Activated CD4-positive, alpha-beta T cell treated with anti-CD3 and anti-CD28 coated beads, Interleukin-2, amount 50 U/mL, for 48 hours (primary cell): ENCODE measurements at regions not wholly inside any gene's neighbourhood (a gene's known extent, or its start where the extent isn't known, plus 50 kb on each side); places are given as distances from the start of the nearest gene placed in this dataset.
"Not testable (repeated sequence)": the region's sequence is repeated elsewhere in the genome, so short reads cannot be mapped to it uniquely, and the experiment has no call there.

Experiments
- DNase-seq, 2 experiments: peaks; one replicate each; pipeline ENCODE4 v3.0.0-alpha.2; 2020

DNA sequence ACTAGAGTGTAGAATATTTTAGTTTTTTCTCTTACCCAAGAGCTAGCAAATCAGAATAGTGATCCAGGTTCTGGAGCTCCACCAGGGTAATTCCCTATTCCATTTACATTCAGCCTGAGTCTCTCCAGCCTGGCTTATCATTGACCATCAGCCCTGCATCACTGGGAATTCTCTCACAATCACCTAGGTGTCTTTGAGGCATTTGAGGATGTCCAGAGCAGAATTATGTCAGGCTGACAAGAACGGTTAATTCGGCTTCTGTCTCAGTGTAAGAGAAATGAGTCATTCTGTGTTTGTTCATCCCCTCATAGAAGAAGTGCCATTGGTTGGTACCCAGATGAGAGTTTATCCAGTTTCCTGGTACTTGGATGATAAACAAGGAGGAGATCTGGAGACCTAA lies 180.5 kb downstream of the ZNF737 start:
- DNase-seq = no peak

- DNase-seq = no peak
Measured at GRCh38 chr19:20371911-20372310, 193.7 kb downstream of the ZNF737 start.

GRCh38 chr19:20371304-20371703 lies 194.3 kb downstream of the ZNF737 start:
- DNase-seq = not testable (repeated sequence)

DNA sequence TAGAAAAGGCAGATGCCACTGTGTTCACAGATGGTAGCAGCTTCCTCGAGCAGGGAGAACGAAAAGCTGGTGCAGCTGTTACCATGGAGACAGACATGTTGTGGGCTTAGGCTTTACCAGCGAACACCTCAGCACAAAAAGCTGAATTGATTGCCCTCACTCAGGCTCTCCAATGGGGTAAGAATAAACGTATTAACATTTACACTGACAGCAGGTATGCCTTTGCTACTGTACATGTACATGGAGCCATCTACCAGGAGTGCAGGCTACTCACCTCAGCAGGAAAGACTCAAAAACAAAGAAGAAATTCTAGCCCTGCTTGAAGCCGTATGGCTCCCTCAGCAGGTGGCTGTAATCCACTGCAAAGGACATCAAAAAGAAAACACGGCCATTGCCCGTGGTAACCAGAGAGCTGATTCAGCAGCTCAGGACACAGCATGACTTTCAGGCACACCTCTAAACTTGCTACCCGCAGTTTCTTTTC lies 197.7 kb downstream of the ZNF737 start:
- no peak for DNase-seq

- no peak for DNase-seq
Measured at GRCh38 chr19:20365146-20365545, 198.1 kb downstream of the ZNF486 start.

- no peak for DNase-seq
Measured at GRCh38 chr19:20359933-20360720, 193.1 kb downstream of the ZNF486 start.

- not testable (repeated sequence) for DNase-seq
Measured at GRCh38 chr19:20358841-20359465, 191.9 kb downstream of the ZNF486 start.

GRCh38 chr19:20357921-20358320 lies 190.9 kb downstream of the ZNF486 start:
- no peak for DNase-seq

- DNase-seq = no peak
Measured at GRCh38 chr19:20351244-20351643, 184.2 kb downstream of the ZNF486 start.

GRCh38 chr19:20349206-20349605 lies 182.2 kb downstream of the ZNF486 start:
- no peak for DNase-seq

DNA sequence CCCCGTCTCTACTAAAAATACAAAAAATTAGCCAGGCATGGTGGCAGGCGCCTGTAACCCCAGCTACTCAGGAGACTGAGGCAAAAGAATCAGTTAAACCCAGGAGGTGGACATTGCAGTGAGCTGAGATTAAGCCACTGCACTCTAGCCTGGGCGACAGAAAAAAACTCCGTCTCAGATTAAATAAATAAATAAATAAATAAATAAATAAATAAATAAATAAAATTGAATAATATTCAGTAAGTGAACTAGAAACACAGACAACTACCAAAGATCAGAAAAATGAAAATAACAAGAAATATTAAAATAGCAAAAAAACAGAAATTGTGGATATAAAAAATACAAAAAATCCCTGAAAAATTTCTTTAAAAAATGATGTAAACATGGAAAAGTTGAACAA lies 172.4 kb downstream of the ZNF486 start:
- DNase-seq = no peak

DNA sequence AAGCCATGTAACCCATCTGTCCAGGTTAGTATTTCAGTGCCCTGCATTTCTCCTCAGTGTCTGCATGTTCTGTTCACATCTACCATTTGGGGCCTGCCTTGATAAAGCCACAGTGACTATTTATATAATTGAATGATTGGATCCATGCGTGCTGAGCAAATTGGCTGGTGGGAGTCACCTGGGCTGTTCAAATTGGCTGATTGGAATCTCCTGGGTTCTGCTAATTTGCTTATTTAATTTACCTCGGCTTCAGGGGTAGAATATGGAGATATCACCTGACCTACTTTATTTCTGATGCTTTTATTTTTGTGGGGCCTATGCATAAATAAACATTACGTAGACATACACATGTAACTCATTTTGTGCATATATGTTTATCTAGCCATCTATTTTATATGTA lies 167.7 kb downstream of the ZNF486 start:
- no peak for DNase-seq

DNA sequence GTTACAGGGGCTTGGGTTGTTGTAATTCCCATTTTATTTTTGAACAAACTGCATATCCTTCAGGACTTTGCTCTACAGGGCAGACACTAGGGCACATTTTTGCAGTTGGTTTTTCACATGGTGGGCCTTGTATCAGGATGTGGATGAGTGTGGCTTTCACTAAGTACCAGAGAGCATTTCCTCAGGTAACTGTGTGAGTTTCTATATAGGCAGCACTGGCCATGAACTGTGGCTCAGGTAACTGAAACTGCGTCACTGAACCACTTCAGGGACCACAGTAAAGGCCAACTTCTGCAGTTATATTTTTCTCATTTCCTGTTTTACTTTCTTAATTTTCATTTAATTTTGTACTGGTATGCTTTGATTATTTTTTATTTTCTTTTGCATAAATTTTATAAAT lies 166.5 kb downstream of the ZNF486 start:
- DNase-seq = no peak

DNA sequence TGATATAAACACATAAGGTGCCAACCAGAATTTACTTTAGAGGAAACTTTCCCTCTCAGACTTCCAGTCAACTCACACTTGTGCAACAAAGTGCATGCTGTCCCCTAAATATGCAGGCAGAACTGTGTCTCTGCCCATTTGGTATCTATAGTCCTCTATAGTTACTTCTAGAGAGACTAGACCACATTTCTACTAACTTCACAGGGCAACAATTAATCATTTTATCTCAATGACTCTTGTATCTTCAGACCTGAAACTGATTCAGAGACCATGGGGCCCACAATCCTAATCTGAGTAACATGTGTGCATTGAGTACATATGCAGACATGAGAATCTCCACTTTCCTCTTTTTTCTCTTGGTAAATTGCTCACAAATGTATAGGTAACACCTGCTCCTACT lies 158.1 kb downstream of the ZNF486 start:
- DNase-seq = peak in 1 of 2 experiments; percentile 5

DNA sequence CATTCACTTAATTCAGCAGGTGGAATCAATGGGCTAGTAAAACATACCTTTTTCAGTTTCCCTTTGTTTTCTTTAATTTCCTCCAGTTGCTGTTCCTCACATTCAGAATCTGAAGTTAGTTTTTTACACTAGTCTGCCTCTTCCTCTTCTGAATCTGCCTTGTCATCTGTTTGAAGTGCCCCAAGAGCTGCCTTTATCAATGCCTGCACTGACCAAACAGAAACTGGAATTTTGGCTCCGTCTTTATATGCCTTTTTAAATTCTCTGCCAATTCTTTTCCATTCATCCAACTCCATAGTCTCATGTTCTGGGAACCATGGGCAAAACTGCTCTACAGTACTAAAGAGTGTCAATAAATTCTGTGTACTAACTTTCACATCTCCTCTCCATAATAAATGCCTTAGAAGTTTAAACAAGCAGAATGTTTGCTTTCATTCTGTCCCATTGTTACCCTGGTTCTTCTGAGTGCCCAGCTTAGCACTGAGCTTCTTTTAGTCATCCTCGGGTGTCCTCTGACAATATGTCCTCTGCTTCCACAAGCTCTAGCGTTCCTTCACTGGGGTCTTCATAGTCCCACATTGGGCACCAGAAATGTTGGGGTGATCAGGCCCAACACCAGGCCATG lies 154.2 kb downstream of the ZNF486 start:
- DNase-seq = no peak

DNA sequence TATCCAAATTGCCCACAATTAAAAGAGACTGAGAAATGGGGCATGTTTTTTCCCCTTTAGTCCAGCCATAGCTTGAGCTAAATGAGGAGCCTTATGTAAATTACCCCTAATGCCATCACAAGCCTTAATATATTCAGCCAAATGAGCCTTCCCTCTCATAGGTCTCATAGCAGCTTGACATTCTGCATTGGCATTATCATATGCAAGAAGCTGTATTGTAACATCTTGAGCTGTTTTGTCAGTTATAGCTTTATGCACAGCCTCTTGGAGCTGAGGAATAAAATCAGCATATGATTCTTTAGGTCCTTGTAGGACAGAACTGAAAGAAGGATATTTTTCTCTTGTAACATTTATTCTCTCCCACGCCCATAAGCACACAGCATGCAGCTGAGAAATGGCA lies 153.2 kb downstream of the ZNF486 start:
- no peak for DNase-seq

- DNase-seq = no peak
Measured at GRCh38 chr19:20318616-20319015, 151.6 kb downstream of the ZNF486 start.

DNA sequence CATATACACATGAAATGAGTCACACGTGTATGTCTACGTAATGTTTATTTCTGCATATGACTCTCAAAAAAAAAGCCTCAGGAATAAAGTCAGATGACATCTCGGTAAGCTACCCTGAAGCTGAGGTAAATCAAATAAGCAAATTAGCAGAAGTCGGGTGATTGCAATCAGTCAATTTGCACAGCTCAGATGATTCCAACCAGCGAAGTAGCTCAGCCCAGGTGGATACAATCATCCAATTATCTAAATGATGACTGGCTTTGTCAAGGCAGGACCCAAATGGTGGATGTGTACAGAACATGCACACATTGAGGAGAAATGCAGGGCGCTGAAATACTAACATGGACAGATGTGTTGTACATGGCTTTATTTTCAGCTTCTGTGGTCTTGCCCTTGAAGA lies 148.5 kb downstream of the ZNF486 start:
- DNase-seq = no peak

DNA sequence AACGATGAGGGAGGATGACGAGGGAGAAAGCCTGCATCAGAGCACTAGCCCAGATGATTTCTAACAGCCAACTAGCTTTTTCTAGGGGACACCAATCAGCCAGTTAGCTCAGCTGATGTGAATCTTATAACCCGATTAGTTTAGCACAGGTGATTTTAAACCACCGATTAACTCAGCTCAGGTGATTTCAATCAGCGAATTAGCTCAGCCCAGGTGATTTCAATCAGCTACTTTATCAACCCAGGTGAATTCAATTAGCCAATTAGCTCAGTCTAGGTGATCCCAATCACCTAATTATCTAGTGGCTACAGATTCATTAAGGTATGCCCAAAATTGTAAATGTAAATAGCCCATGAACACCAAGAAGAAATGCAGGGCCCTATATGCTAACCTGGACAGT lies 146.9 kb downstream of the ZNF486 start:
- no peak for DNase-seq

GRCh38 chr19:20307127-20307526 lies 140.1 kb downstream of the ZNF486 start:
- no peak for DNase-seq

DNA sequence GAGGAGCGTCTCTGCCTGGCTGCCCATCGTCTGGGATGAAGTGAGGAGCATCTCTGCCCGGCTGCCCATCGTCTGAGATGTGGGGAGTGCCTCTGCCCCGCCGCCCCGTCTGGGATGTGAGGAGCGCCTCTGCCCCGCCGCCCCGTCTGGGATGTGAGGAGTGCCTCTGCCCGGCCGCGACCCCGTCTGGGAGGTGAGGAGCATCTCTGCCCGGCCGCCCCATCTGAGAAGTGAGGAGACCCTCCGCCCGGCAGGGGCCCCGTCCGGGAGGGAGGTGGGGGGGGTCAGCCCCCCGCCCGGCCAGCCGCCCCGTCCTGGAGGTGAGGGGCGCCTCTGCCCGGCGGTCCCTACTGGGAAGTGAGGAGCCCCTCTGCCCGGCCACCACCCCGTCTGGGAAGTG lies 129.3 kb downstream of the ZNF486 start:
- not testable (repeated sequence) for DNase-seq

- DNase-seq = no peak
Measured at GRCh38 chr19:20294181-20294580, 127.2 kb downstream of the ZNF486 start.

GRCh38 chr19:20292520-20292919 lies 125.5 kb downstream of the ZNF486 start:
- not testable (repeated sequence) for DNase-seq

- DNase-seq = no peak
Measured at GRCh38 chr19:20289186-20289585, 122.2 kb downstream of the ZNF486 start.
